GM06990 (cell line): ENCODE measurements at regions not wholly inside any gene's neighbourhood (a gene's known extent, or its start where the extent isn't known, plus 50 kb on each side); places are given as distances from the start of the nearest gene placed in this dataset.

Source experiments
- DNase-seq: peaks from one replicate; pipeline ENCODE4 v3.0.0-alpha.2; 2011; ENCODE audit not compliant: insufficient read length; ENCODE audit errors: extremely low read depth
- H3K27me3 ChIP-seq: replicated peaks from 2 replicates; pipeline ENCODE4 v1.6.0; 2011; ENCODE audit warnings: low read length; ENCODE audit not compliant: control insufficient read depth, insufficient read depth
- H3K36me3 ChIP-seq: 2 replicates; pipeline ENCODE4 v1.5.1; 2011; ENCODE audit warnings: low read length; ENCODE audit not compliant: control insufficient read depth, insufficient read depth
- H3K4me3 ChIP-seq: replicated peaks from 2 replicates; pipeline ENCODE4 v1.5.1; 2011; ENCODE audit warnings: low read depth, mild to moderate bottlenecking, control low read depth, low read length
- CTCF ChIP-seq: IDR thresholded peaks from 2 replicates; pipeline ENCODE4 v1.5.1; 2011; ENCODE audit warnings: low read length, control low read depth, mild to moderate bottlenecking, inconsistent platforms; ENCODE audit not compliant: insufficient read depth, poor library complexity, severe bottlenecking

- H3K4me3 ChIP-seq = no peak overlapping the region
- H3K27me3 ChIP-seq = no peaks in the 10 kb centered on the region
- no peak for TF ChIP-seq CTCF
- no peaks in the 10 kb centered on the region for H3K36me3 ChIP-seq
- no peak for DNase-seq
Measured at GRCh38 chr14:34075826-34076225, 125.0 kb upstream of the EGLN3 start.

GRCh38 chr14:34075042-34075744, 124.3 kb upstream of the EGLN3 start:
- no peaks in the 10 kb centered on the region for H3K27me3 ChIP-seq
- no peak for DNase-seq
- H3K36me3 ChIP-seq = no peaks in the 10 kb centered on the region
- no peak for TF ChIP-seq CTCF
- no peak overlapping the region for H3K4me3 ChIP-seq

GRCh38 chr14:34072921-34073320, 122.0 kb upstream of the EGLN3 start:
- DNase-seq = no peak
- Histone ChIP-seq H3K4me3 (no peak overlapping the region), H3K36me3 (no peaks in the 10 kb centered on the region), H3K27me3 (no peaks in the 10 kb centered on the region)
- TF ChIP-seq CTCF = no peak

- Histone ChIP-seq H3K27me3 (no peaks in the 10 kb centered on the region), H3K4me3 (no peak overlapping the region), H3K36me3 (no peaks in the 10 kb centered on the region)
- DNase-seq = no peak
- no peak for TF ChIP-seq CTCF
Measured at GRCh38 chr14:34072401-34072800, 121.5 kb upstream of the EGLN3 start.

GRCh38 chr14:34070917-34071407, 120.1 kb upstream of the EGLN3 start:
- no peak for TF ChIP-seq CTCF
- no peak overlapping the region for H3K4me3 ChIP-seq
- no peaks in the 10 kb centered on the region for H3K27me3 ChIP-seq
- DNase-seq = no peak
- no peaks in the 10 kb centered on the region for H3K36me3 ChIP-seq
